GM19452 (cell line): ENCODE measurements at regions not wholly inside any gene's neighbourhood (a gene's known extent, or its start where the extent isn't known, plus 50 kb on each side); places are given as distances from the start of the nearest gene placed in this dataset.
"Not testable (repeated sequence)": the region's sequence is repeated elsewhere in the genome, so short reads cannot be mapped to it uniquely, and the experiment has no call there.

Experiments used
- ATAC-seq: cut with Tn5 transposase; IDR thresholded peaks from one replicate; pipeline ENCODE4 v1.9.1; 2021; ENCODE audit not compliant: unreplicated experiment

- ATAC-seq = peak; percentile 60
Observed at GRCh38 chr14:105747503-105748203, 221.3 kb downstream of the TMEM121 start.

- peak; percentile 49 for ATAC-seq
Observed at GRCh38 chr14:105748204-105748578, 221.8 kb downstream of the TMEM121 start.

- not testable (repeated sequence) for ATAC-seq
Observed at GRCh38 chr14:105748710-105749109, 222.3 kb downstream of the TMEM121 start.

- ATAC-seq = not testable (repeated sequence)
Observed at GRCh38 chr14:105749870-105750541, 223.6 kb downstream of the TMEM121 start.

- not testable (repeated sequence) for ATAC-seq
Observed at GRCh38 chr14:105751291-105751751, 224.9 kb downstream of the TMEM121 start.

GRCh38 chr14:105752420-105752819 is 226.0 kb downstream of the TMEM121 start:
- ATAC-seq = not testable (repeated sequence)

GRCh38 chr14:105760691-105761344 is 234.4 kb downstream of the TMEM121 start:
- ATAC-seq = no peak

GRCh38 chr14:105761345-105761740 is 235.0 kb downstream of the TMEM121 start:
- not testable (repeated sequence) for ATAC-seq

- ATAC-seq = no peak
Observed at GRCh38 chr14:105761842-105762241, 235.5 kb downstream of the TMEM121 start.

GRCh38 chr14:105762262-105762661 is 235.9 kb downstream of the TMEM121 start:
- not testable (repeated sequence) for ATAC-seq

- ATAC-seq = not testable (repeated sequence)
Observed at GRCh38 chr14:105764254-105764901, 238.0 kb downstream of the TMEM121 start.

GRCh38 chr14:105765072-105765825 is 238.9 kb downstream of the TMEM121 start:
- not testable (repeated sequence) for ATAC-seq

GRCh38 chr14:105765893-105766614 is 239.7 kb downstream of the TMEM121 start:
- ATAC-seq = no peak

GRCh38 chr14:105767315-105767714 is 240.9 kb downstream of the TMEM121 start:
- ATAC-seq = no peak

- ATAC-seq = not testable (repeated sequence)
Observed at GRCh38 chr14:105768039-105768438, 241.7 kb downstream of the TMEM121 start.

GRCh38 chr14:105769061-105769730 is 242.8 kb downstream of the TMEM121 start:
- ATAC-seq = not testable (repeated sequence)

GRCh38 chr14:105770619-105771216 is 244.3 kb downstream of the TMEM121 start:
- ATAC-seq = not testable (repeated sequence)

- ATAC-seq = not testable (repeated sequence)
Observed at GRCh38 chr14:105771261-105772226, 245.2 kb downstream of the TMEM121 start.
